Fibroblast of mammary gland (primary cell): ENCODE measurements at regions not wholly inside any gene's neighbourhood (a gene's known extent, or its start where the extent isn't known, plus 50 kb on each side); places are given as distances from the start of the nearest gene placed in this dataset.

Experiments used
- DNase-seq: peaks from one replicate; pipeline ENCODE4 v3.0.0-alpha.2; 2010; ENCODE audit warnings: low read depth
- H3K4me3 ChIP-seq: 2 replicates; pipeline ENCODE4 v1.5.1; 2011; ENCODE audit warnings: low read depth, mild to moderate bottlenecking, low read length, moderate library complexity; ENCODE audit not compliant: control insufficient read depth
- CTCF ChIP-seq: conservative IDR thresholded peaks from 2 replicates; pipeline ENCODE4 v1.5.1; 2011; ENCODE audit warnings: low read depth, low read length, inconsistent platforms; ENCODE audit not compliant: control insufficient read depth, insufficient read depth

DNA sequence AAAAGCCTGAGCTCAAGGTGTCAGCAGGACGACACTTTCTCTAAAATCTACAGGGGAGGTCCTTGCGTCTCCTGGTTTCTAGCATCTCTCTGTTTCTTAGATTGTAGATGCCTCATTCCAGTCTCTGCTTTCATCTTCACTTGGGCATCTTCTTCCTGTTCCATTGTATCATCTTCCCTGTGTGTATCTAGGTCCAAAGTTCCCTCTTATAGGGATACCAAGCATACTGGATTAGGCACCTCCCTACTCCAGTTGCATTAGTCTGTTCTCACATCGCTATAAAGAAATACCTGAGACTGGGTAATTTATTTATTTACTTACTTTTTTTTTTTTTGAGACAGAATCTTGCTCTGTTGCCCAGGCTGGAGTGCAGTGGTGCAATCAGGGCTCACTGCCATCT lies 91.3 kb upstream of the ABCC4 start:
- H3K4me3 ChIP-seq = no peak overlapping the region
- TF ChIP-seq CTCF = no peak
- DNase-seq = no peak

- no peak for TF ChIP-seq CTCF
- DNase-seq = no peak
- H3K4me3 ChIP-seq = peak overlapping the region; percentile 23
These were observed 102.3 kb upstream of the ABCC4 start for GRCh38 chr13:95403349-95404140.

DNA sequence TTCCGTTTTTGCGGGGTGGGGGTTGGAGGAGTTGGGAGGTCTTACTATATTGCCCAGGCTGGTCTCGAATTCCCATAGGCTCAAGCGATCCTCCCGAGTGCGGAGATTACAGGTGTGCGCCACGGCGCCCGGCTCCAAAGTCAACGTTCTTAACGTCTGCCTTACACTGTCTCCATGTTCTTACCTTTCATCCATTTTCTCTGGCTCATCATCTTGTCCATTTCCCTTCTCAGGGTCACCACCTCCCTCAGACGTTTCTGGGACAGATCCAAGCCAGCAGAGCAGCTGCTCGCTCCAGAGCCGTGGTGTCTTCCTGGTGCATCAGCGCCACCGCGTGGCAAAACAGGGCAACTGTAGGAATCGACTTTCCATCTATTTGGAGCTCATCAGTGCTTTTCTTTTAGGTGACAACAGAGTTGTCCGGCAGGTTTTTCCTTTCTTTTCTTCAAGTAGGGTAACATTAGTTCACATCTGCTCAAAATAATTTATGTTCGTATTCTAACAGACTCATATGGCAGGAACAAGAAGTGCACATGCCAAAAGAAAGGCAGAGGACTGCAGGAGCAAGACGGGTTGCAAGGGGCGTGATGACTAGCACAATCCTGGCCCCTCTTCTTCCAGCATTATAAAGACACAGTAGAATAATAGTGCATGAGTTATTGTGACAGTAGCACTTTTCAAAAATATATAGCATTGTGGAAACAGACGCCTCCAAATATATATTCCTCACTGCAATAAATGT lies 103.1 kb upstream of the ABCC4 start:
- H3K4me3 ChIP-seq = peak overlapping the region; percentile 23
- peak; percentile 93 for TF ChIP-seq CTCF

GRCh38 chr13:95406176-95406575 lies 104.9 kb upstream of the ABCC4 start:
- no peak for DNase-seq
- TF ChIP-seq CTCF = no peak
- H3K4me3 ChIP-seq = no peak overlapping the region

More for the DNA sequence above, 103.1 kb upstream of the ABCC4 start:
- peak; percentile 81 for DNase-seq

DNA sequence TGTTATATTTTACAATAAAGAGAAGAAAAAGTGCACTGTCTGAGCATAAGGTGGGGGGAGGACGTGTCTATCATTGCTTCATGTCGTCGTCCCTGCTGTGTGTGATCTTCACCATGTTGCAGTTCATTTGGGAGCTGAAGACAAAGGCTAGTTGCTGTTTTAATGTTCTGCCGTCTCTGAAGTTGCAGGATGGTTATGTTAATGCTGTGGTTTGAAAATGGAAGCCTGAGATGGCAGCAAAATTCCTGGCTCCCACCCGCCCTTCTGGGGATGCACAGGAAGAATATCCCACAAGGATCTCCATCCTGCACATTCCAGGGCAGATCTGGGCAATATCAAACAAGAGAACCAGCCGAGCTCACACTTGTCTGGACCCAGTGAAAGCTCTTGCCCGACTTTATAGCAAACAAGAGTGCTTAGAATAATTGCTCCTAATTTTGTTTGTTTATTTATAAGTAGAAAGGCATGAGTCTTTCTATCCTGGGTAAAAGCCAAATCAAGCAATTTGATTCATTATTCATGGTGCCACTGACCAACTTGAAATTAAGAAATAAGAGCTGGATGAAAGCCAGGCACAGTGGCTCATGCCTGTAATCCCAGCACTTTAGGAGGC lies 110.3 kb upstream of the ABCC4 start:
- DNase-seq = peak; percentile 41
- no peak for TF ChIP-seq CTCF
- no peak overlapping the region for H3K4me3 ChIP-seq

DNA sequence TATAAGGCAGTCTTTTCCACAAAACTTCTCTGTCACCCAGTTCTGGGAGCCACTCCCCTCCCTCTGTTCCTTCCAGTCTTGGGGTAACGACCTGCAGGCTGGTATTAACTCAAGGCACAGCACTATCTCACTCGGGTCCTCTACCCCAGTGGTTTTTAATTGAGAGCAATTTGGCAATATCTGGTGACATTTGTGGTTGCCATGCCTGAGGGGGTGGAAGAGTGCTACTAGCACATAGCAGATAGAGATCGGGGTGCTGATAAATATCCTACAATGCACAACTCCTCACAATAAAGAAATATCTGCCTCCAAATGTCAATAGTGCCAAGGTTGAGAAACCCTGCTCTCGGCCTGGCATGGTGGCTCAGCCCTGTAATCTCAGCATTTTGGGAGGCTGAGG lies 117.7 kb upstream of the ABCC4 start:
- DNase-seq = no peak
- no peak for TF ChIP-seq CTCF
- no peak overlapping the region for H3K4me3 ChIP-seq
